Fibroblast of skin of back (primary cell): ENCODE measurements at regions not wholly inside any gene's neighbourhood (a gene's known extent, or its start where the extent isn't known, plus 50 kb on each side); places are given as distances from the start of the nearest gene placed in this dataset.
A peak's percentile ranks its signal among the peaks of the same experiment; 100 is the strongest.

Experiments used
- DNase-seq: peaks from one replicate; pipeline ENCODE4 v3.0.0-alpha.2; 2013

GRCh38 chr7:1286946-1287645 lies 54.4 kb downstream of the UNCX start:
- no peak for DNase-seq

- no peak for DNase-seq
Observed at GRCh38 chr7:1287752-1288201, 55.1 kb downstream of the UNCX start.

GRCh38 chr7:1288390-1288995 lies 55.8 kb downstream of the UNCX start:
- DNase-seq: no peak

GRCh38 chr7:1288996-1289551 lies 56.4 kb downstream of the UNCX start:
- DNase-seq: no peak

- DNase-seq: no peak
Observed at GRCh38 chr7:1289666-1290025, 57.0 kb downstream of the UNCX start.

- peak; percentile 41 for DNase-seq
Observed at GRCh38 chr7:1290026-1290678, 57.5 kb downstream of the UNCX start.

GRCh38 chr7:1290679-1291356 lies 58.1 kb downstream of the UNCX start:
- peak; percentile 45 for DNase-seq

- DNase-seq: no peak
Observed at GRCh38 chr7:1291357-1291689, 58.7 kb downstream of the UNCX start.

GRCh38 chr7:1291845-1292765 lies 59.4 kb downstream of the UNCX start:
- DNase-seq: no peak

GRCh38 chr7:1292972-1293830 lies 60.5 kb downstream of the UNCX start:
- no peak for DNase-seq

GRCh38 chr7:1293950-1294411 lies 61.3 kb downstream of the UNCX start:
- DNase-seq: no peak

GRCh38 chr7:1295776-1296355 lies 63.2 kb downstream of the UNCX start:
- no peak for DNase-seq

- DNase-seq: no peak
Observed at GRCh38 chr7:1296356-1296981, 63.8 kb downstream of the UNCX start.

- no peak for DNase-seq
Observed at GRCh38 chr7:1297017-1297960, 64.6 kb downstream of the UNCX start.

GRCh38 chr7:1298051-1298930 lies 65.6 kb downstream of the UNCX start:
- no peak for DNase-seq

GRCh38 chr7:1298931-1299885 lies 66.5 kb downstream of the UNCX start:
- DNase-seq: no peak

- DNase-seq: no peak
Observed at GRCh38 chr7:1300206-1300605, 67.5 kb downstream of the UNCX start.
